H9 (cell line): ENCODE measurements at regions not wholly inside any gene's neighbourhood (a gene's known extent, or its start where the extent isn't known, plus 50 kb on each side); places are given as distances from the start of the nearest gene placed in this dataset.

Experiments used
- DNase-seq: peaks from one replicate; pipeline ENCODE4 v3.0.0-alpha.2; 2017
- H2AFZ ChIP-seq: one replicate; pipeline ENCODE4 v1.6.1; 2013; ENCODE audit warnings: mild to moderate bottlenecking, low read length, control low read depth, moderate library complexity
- H2AK5ac ChIP-seq: 2 replicates; pipeline ENCODE4 v1.6.1; 2013; ENCODE audit warnings: low read length, control low read depth, mixed read lengths; ENCODE audit not compliant: insufficient read length
- H2BK120ac ChIP-seq: one replicate; pipeline ENCODE4 v1.6.1; 2013; ENCODE audit warnings: low read depth, mild to moderate bottlenecking, low read length, control low read depth, inconsistent platforms; ENCODE audit not compliant: poor library complexity, severe bottlenecking
- H2BK12ac ChIP-seq: 2 replicates; pipeline ENCODE4 v1.6.1; 2013; ENCODE audit warnings: low read length, control low read depth, mixed read lengths, low read depth; ENCODE audit not compliant: insufficient read length
- H2BK15ac ChIP-seq: 2 replicates; pipeline ENCODE4 v1.6.1; 2013; ENCODE audit warnings: low read depth, low read length, control low read depth
- H2BK20ac ChIP-seq: one replicate; pipeline ENCODE4 v1.6.1; 2013; ENCODE audit warnings: low read depth, mild to moderate bottlenecking, low read length, control low read depth, inconsistent platforms; ENCODE audit not compliant: poor library complexity, severe bottlenecking
- H2BK5ac ChIP-seq: 2 replicates; pipeline ENCODE4 v1.6.1; 2013; ENCODE audit warnings: low read length, control low read depth, mixed read lengths; ENCODE audit not compliant: insufficient read length
- H3K14ac ChIP-seq: 2 replicates; pipeline ENCODE4 v1.6.1; 2013; ENCODE audit warnings: low read length, control low read depth; ENCODE audit not compliant: insufficient read depth
- H3K18ac ChIP-seq: 2 replicates; pipeline ENCODE4 v1.6.1; 2013; ENCODE audit warnings: low read depth, mild to moderate bottlenecking, mixed read lengths, low read length, control low read depth; ENCODE audit not compliant: insufficient read length
- H3K23ac ChIP-seq: 2 replicates; pipeline ENCODE4 v1.6.1; 2013; ENCODE audit warnings: low read length, control low read depth, mixed read lengths, low read depth; ENCODE audit not compliant: insufficient read length
- H3K23me2 ChIP-seq: 2 replicates; pipeline ENCODE4 v1.6.1; 2013; ENCODE audit warnings: low read depth, mild to moderate bottlenecking, mixed read lengths, low read length, control low read depth; ENCODE audit not compliant: insufficient read length, poor library complexity, severe bottlenecking
- H3K27ac ChIP-seq: 2 replicates; pipeline ENCODE4 v1.5.1; 2013; ENCODE audit warnings: low read length, control low read depth, mixed read lengths, low read depth; ENCODE audit not compliant: insufficient read length
- H3K27me3 ChIP-seq: 2 replicates; pipeline ENCODE4 v1.6.1; 2013; ENCODE audit warnings: low read length, control low read depth, inconsistent platforms; ENCODE audit not compliant: insufficient read depth
- H3K4ac ChIP-seq: 2 replicates; pipeline ENCODE4 v1.6.1; 2013; ENCODE audit warnings: low read depth, mild to moderate bottlenecking, control low read depth, inconsistent platforms, low read length, moderate library complexity
- H3K4me1 ChIP-seq: 2 replicates; pipeline ENCODE4 v1.6.1; 2013; ENCODE audit warnings: low read length, control low read depth, inconsistent platforms; ENCODE audit not compliant: insufficient read depth
- H3K4me2 ChIP-seq: 2 replicates; pipeline ENCODE4 v1.6.1; 2013; ENCODE audit warnings: low read length, control low read depth, mixed read lengths; ENCODE audit not compliant: insufficient read length, insufficient read depth
- H3K56ac ChIP-seq: 2 replicates; pipeline ENCODE4 v1.6.1; 2013; ENCODE audit warnings: low read depth, mild to moderate bottlenecking, mixed read lengths, low read length, control low read depth; ENCODE audit not compliant: insufficient read length
- H3K79me1 ChIP-seq: 2 replicates; pipeline ENCODE4 v1.6.1; 2013; ENCODE audit warnings: low read depth, mild to moderate bottlenecking, moderate library complexity, low read length, control low read depth, inconsistent platforms; ENCODE audit not compliant: insufficient read depth, poor library complexity, severe bottlenecking
- H3K79me2 ChIP-seq: 2 replicates; pipeline ENCODE4 v1.6.1; 2013; ENCODE audit warnings: low read length, control low read depth, inconsistent platforms; ENCODE audit not compliant: insufficient read depth
- H3K9ac ChIP-seq: 2 replicates; pipeline ENCODE4 v1.6.1; 2013; ENCODE audit warnings: low read length, control low read depth, mixed read lengths; ENCODE audit not compliant: insufficient read length; ENCODE audit errors: extremely low read depth
- H3K9me3 ChIP-seq: one replicate; pipeline ENCODE4 v1.6.1; 2013; ENCODE audit warnings: low read depth, low read length, inconsistent platforms; ENCODE audit not compliant: control insufficient read depth
- H3T11ph ChIP-seq: one replicate; pipeline ENCODE4 v1.6.1; 2013; ENCODE audit warnings: mild to moderate bottlenecking, low read length, control low read depth, inconsistent platforms
- H4K20me1 ChIP-seq: one replicate; pipeline ENCODE4 v1.6.1; 2013; ENCODE audit not compliant: control insufficient read depth, insufficient read length, insufficient read depth
- H4K5ac ChIP-seq: 2 replicates; pipeline ENCODE4 v1.6.1; 2013; ENCODE audit warnings: low read depth, mild to moderate bottlenecking, mixed read lengths, low read length, control low read depth; ENCODE audit not compliant: insufficient read length
- H4K8ac ChIP-seq: replicated peaks from 2 replicates; pipeline ENCODE4 v1.6.1; 2013; ENCODE audit warnings: low read length, control low read depth, mixed read lengths, low read depth; ENCODE audit not compliant: insufficient read length
- H4K91ac ChIP-seq: 2 replicates; pipeline ENCODE4 v1.6.1; 2013; ENCODE audit warnings: low read depth, mild to moderate bottlenecking, moderate library complexity, mixed read lengths, low read length, control low read depth; ENCODE audit not compliant: insufficient read length
- H3K27ac Mint-ChIP-seq, 3 experiments: 2 replicates in 2 of 3; 3 replicates in 1 of 3; pipeline ENCODE4 v1.8.0; 2020 to 2021; ENCODE audit warnings: mixed read lengths in 3 of 3, mild to moderate bottlenecking in 1 of 3, moderate library complexity in 1 of 3
- H3K27me3 Mint-ChIP-seq: 2 replicates; pipeline ENCODE4 v1.8.0; 2021; ENCODE audit warnings: low read depth, mild to moderate bottlenecking, moderate library complexity, mixed read lengths
- H3K36me3 Mint-ChIP-seq, 3 experiments: 2 replicates in 2 of 3; 3 replicates in 1 of 3; pipeline ENCODE4 v1.8.0; 2020 to 2021; ENCODE audit warnings: low read depth in 3 of 3, mixed read lengths in 3 of 3; ENCODE audit not compliant: insufficient read depth in 1 of 3
- H3K4me1 Mint-ChIP-seq, 2 experiments: 2 replicates each; pipeline ENCODE4 v1.8.0; 2020; ENCODE audit warnings: mixed read lengths in 2 of 2
- H3K4me3 Mint-ChIP-seq, 2 experiments: 2 replicates in 1 of 2; 3 replicates in 1 of 2; pipeline ENCODE4 v1.8.0; 2020 to 2021; ENCODE audit warnings: mild to moderate bottlenecking in 2 of 2, mixed read lengths in 2 of 2, moderate library complexity in 1 of 2
- H3K9me3 Mint-ChIP-seq, 2 experiments: 2 replicates in 1 of 2; 3 replicates in 1 of 2; pipeline ENCODE4 v1.8.0; 2020; ENCODE audit warnings: mild to moderate bottlenecking in 2 of 2, mixed read lengths in 2 of 2, moderate library complexity in 1 of 2
- CTCF ChIP-seq: fragments of 200-600 bp; sonication (generic); conservative IDR thresholded peaks from 3 replicates; pipeline ENCODE4 v1.8.0; 2021; ENCODE audit warnings: antibody characterized with exemption, mild to moderate bottlenecking
- WGBS: extraction: QIAGEN DNeasy Blood & Tissue Kit; methylation state at CpG from one replicate; pipeline ENCODE4 v1.1.7; 2013; ENCODE audit warnings: missing lambda C conversion rate, low lambda C conversion rate, mixed read lengths; ENCODE audit not compliant: insufficient read length; ENCODE audit errors: extremely low coverage; 5-methylcytosine and 5-hydroxymethylcytosine counted together

GRCh38 chr4:114211556-114211955 lies 232.1 kb upstream of the ARSJ start:
- H2AFZ ChIP-seq, result no peak overlapping the region
- H2BK20ac ChIP-seq, result no peak overlapping the region
- DNase-seq, result no peak
- H3K4me2 ChIP-seq, result no peak overlapping the region
- no peak overlapping the region for H2BK15ac ChIP-seq
- no peak overlapping the region for H3K18ac ChIP-seq
- H3K4ac ChIP-seq, result no peak overlapping the region
- H3K79me2 ChIP-seq, result no peaks in the 10 kb centered on the region
- H3K79me1 ChIP-seq, result no peaks in the 10 kb centered on the region
- peaks cover 5 to 7% of the 10 kb centered on the region in 2 experiments; a peak in 3 of 4 replicates for H3K4me1 Mint-ChIP-seq
- H3K4me3 Mint-ChIP-seq, result no peak overlapping the region
- H3K27ac Mint-ChIP-seq, result no peak overlapping the region
- H3K27me3 ChIP-seq, result no peaks in the 10 kb centered on the region
- no peak overlapping the region for H3K56ac ChIP-seq
- H3K27ac ChIP-seq, result no peak overlapping the region
- no peaks in the 10 kb centered on the region for H3K4me1 ChIP-seq
- H3K27me3 Mint-ChIP-seq, result no peaks in the 10 kb centered on the region; the same call in 1 of the 2 replicates
- no peak overlapping the region for H4K91ac ChIP-seq
- no peak overlapping the region for H3T11ph ChIP-seq
- H2BK12ac ChIP-seq, result no peak overlapping the region
- H2BK120ac ChIP-seq, result no peak overlapping the region
- H4K8ac ChIP-seq, result no peak overlapping the region
- no peaks in the 10 kb centered on the region for H3K9me3 ChIP-seq
- H3K23me2 ChIP-seq, result no peaks in the 10 kb centered on the region
- no peak overlapping the region for H3K23ac ChIP-seq
- H3K9me3 Mint-ChIP-seq, result peaks cover 0 to 6% of the 10 kb centered on the region in 2 experiments; a peak in 2 of 5 replicates
- no CpG with 5 or more reads among the region's 3 CpGs for WGBS
- H3K14ac ChIP-seq, result no peak overlapping the region
- H4K20me1 ChIP-seq, result no peaks in the 10 kb centered on the region
- no peak overlapping the region for H2AK5ac ChIP-seq
- H3K36me3 Mint-ChIP-seq, result peaks cover 0 to 5% (median 0%) of the 10 kb centered on the region in 3 experiments; a peak in 2 of 7 replicates
- no peak overlapping the region for H4K5ac ChIP-seq
- no peak for TF ChIP-seq CTCF
- no peak overlapping the region for H2BK5ac ChIP-seq
- H3K9ac ChIP-seq, result no peak overlapping the region
